ENCODE measurements at regions not wholly inside any gene's neighbourhood (a gene's known extent, or its start where the extent isn't known, plus 50 kb on each side); places are given as distances from the start of the nearest gene placed in this dataset.

- intact Hi-C loops (cut with DNase I; ENCODE audit: low total_unique reads) = no loop called here
- Histone ChIP-seq H3K4me1 (no peaks in the 10 kb centered on the region), H3K4me3 (no peak overlapping the region), H3K36me3 (no peaks in the 10 kb centered on the region), H3K9me3 (no peaks in the 10 kb centered on the region), H3K27ac (no peak overlapping the region), H3K27me3 (no peaks in the 10 kb centered on the region)
- TF ChIP-seq POLR2AphosphoS5 (IDR thresholded peaks at IDR 0.05) (no peak), EP300 (IDR thresholded peaks at IDR 0.05) (no peak), POLR2A (IDR thresholded peaks at IDR 0.05) (no peak), CTCF (IDR thresholded peaks at IDR 0.05) (no peak)
- DNase-seq = no peak
- 15 to 53% (median 36%) methylated on average over 1 of the region's 1 CpG for WGBS, 5 donors
These were observed 52.8 kb upstream of the FBXL7 start for GRCh38 chr5:15447209-15447608.

- no peaks in the 10 kb centered on the region for H3K9me3 ChIP-seq
- no peak for TF ChIP-seq POLR2AphosphoS5 (IDR thresholded peaks at IDR 0.05)
- no peak for TF ChIP-seq CTCF (IDR thresholded peaks at IDR 0.05)
- TF ChIP-seq EP300 (IDR thresholded peaks at IDR 0.05) = no peak
- no peak for TF ChIP-seq POLR2A (IDR thresholded peaks at IDR 0.05)
- H3K36me3 ChIP-seq = no peaks in the 10 kb centered on the region
- no peaks in the 10 kb centered on the region for H3K27me3 ChIP-seq
- intact Hi-C loops (cut with DNase I; ENCODE audit: low total_unique reads) = no loop called here
- H3K4me1 ChIP-seq = no peaks in the 10 kb centered on the region
- no peak overlapping the region for H3K27ac ChIP-seq
- DNase-seq = no peak
- no peak overlapping the region for H3K4me3 ChIP-seq
These were observed 53.4 kb upstream of the FBXL7 start for GRCh38 chr5:15446552-15446951.

- H3K4me1 ChIP-seq = no peaks in the 10 kb centered on the region
- no peak for DNase-seq
- H3K27ac ChIP-seq = no peak overlapping the region
- TF ChIP-seq EP300 (IDR thresholded peaks at IDR 0.05) = no peak
- TF ChIP-seq POLR2AphosphoS5 (IDR thresholded peaks at IDR 0.05) = no peak
- TF ChIP-seq POLR2A (IDR thresholded peaks at IDR 0.05) = no peak
- TF ChIP-seq CTCF (IDR thresholded peaks at IDR 0.05) = no peak
- no peaks in the 10 kb centered on the region for H3K36me3 ChIP-seq
- no peak overlapping the region for H3K4me3 ChIP-seq
- intact Hi-C loops (cut with DNase I; ENCODE audit: low total_unique reads) = no loop called here
- H3K27me3 ChIP-seq = no peaks in the 10 kb centered on the region
- no peaks in the 10 kb centered on the region for H3K9me3 ChIP-seq
- 50 to 79% (median 64%) methylated on average over 1 of the region's 1 CpG for WGBS, 5 donors
These were observed 57.8 kb upstream of the FBXL7 start for GRCh38 chr5:15442193-15442570.

DNA sequence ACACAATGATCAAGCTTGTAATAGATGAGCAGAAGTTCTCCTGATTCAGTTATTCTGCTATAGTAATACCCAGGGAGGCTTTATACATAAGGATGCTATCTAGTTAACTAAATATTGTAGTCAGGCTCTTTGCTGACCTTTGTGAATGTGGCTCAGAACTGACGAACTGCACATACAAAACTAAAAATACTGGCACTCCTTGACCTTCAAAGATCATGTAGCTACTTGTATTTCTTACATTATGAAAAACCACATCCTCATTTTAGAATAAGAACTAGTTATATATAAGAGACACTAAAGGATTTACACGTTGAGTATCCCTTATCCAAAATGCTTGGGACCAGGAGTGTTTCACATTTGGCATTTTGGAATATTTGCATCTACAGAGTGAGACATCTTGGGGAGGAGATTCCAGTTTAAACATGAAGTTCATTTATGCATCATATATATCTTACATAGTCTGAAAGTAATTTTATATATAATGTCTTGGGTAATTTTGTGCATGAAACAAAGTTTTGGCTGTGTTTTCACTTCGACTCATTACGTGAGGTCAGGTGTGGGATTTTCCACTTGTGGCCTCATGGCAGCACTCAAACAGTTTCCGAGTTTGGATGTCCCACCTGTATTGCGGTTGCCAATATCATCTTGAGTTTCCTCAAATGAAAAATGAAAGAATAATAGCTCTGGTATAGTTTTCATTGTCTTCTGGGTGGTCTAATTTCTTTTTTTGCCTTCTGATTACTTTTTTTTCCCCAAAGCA is 58.4 kb upstream of the FBXL7 start:
- Histone ChIP-seq H3K27ac (no peak overlapping the region), H3K4me1 (no peaks in the 10 kb centered on the region), H3K9me3 (no peaks in the 10 kb centered on the region), H3K36me3 (no peaks in the 10 kb centered on the region), H3K27me3 (no peaks in the 10 kb centered on the region), H3K4me3 (no peak overlapping the region)
- no peak for DNase-seq
- TF ChIP-seq EP300 (IDR thresholded peaks at IDR 0.05) = no peak
- no peak for TF ChIP-seq POLR2AphosphoS5 (IDR thresholded peaks at IDR 0.05)
- TF ChIP-seq POLR2A (IDR thresholded peaks at IDR 0.05) = no peak
- no peak for TF ChIP-seq CTCF (IDR thresholded peaks at IDR 0.05)
- WGBS, 5 donors = 69 to 77% (median 74%) methylated on average over 6 of the region's 6 CpGs
- intact Hi-C loops (cut with DNase I; ENCODE audit: low total_unique reads) = no loop called here
